ENCODE measurements at regions not wholly inside any gene's neighbourhood (a gene's known extent, or its start where the extent isn't known, plus 50 kb on each side); places are given as distances from the start of the nearest gene placed in this dataset.

GRCh38 chr1:105138458-105138893, 1388.8 kb downstream of the AMY1C start:
- H3K9me3 ChIP-seq (ENCODE audit: low read depth), result no peaks in the 10 kb centered on the region
- no peak overlapping the region for H2AFZ ChIP-seq
- H4K20me1 ChIP-seq (ENCODE audit: insufficient read depth, poor library complexity, severe bottlenecking), result no peaks in the 10 kb centered on the region
- no peaks in the 10 kb centered on the region for H3K4me1 ChIP-seq (ENCODE audit: insufficient read depth)
- DNase-seq (ENCODE audit: low spot score), result peak; percentile 10
- H3K4me3 ChIP-seq, result no peak overlapping the region
- 83% methylated on average over 8 of the region's 8 CpGs for WGBS (ENCODE audit: low lambda C conversion rate, missing lambda C conversion rate)
- no peaks in the 10 kb centered on the region for H3K79me2 ChIP-seq
- H3K27ac ChIP-seq, result no peak overlapping the region
- H3K9me2 ChIP-seq (replicated peaks; ENCODE audit: insufficient read depth), result no peaks in the 10 kb centered on the region
- no peaks in the 10 kb centered on the region for H3K36me3 ChIP-seq (replicated peaks; ENCODE audit: insufficient read depth, low read depth)
- no peak overlapping the region for H3K4me2 ChIP-seq
- no peaks in the 10 kb centered on the region for H3K27me3 ChIP-seq
- TF ChIP-seq EZH2phosphoT487 (IDR thresholded peaks at IDR 0.05; ENCODE audit: low read depth, severe bottlenecking, unreplicated experiment) (no peak), CTCF (IDR thresholded peaks at IDR 0.05; ENCODE audit: poor library complexity) (no peak), EZH2 (IDR thresholded peaks at IDR 0.05; ENCODE audit: borderline replicate concordance) (no peak)

GRCh38 chr1:105172788-105173187, 1423.1 kb downstream of the AMY1C start:
- no peaks in the 10 kb centered on the region for H3K9me2 ChIP-seq (replicated peaks; ENCODE audit: insufficient read depth)
- H3K27ac ChIP-seq, result no peak overlapping the region
- no peaks in the 10 kb centered on the region for H3K4me1 ChIP-seq (ENCODE audit: insufficient read depth)
- H3K9me3 ChIP-seq (ENCODE audit: low read depth), result no peaks in the 10 kb centered on the region
- no peaks in the 10 kb centered on the region for H3K79me2 ChIP-seq
- H3K4me2 ChIP-seq, result no peak overlapping the region
- WGBS (ENCODE audit: low lambda C conversion rate, missing lambda C conversion rate), result 79% methylated on average over 3 of the region's 3 CpGs
- no peaks in the 10 kb centered on the region for H3K36me3 ChIP-seq (replicated peaks; ENCODE audit: insufficient read depth, low read depth)
- no peaks in the 10 kb centered on the region for H3K27me3 ChIP-seq
- no peak for DNase-seq (ENCODE audit: low spot score)
- H2AFZ ChIP-seq, result no peak overlapping the region
- TF ChIP-seq EZH2phosphoT487 (IDR thresholded peaks at IDR 0.05; ENCODE audit: low read depth, severe bottlenecking, unreplicated experiment) (no peak), EZH2 (IDR thresholded peaks at IDR 0.05; ENCODE audit: borderline replicate concordance) (no peak), CTCF (IDR thresholded peaks at IDR 0.05; ENCODE audit: poor library complexity) (no peak)
- no peak overlapping the region for H3K4me3 ChIP-seq
- H4K20me1 ChIP-seq (ENCODE audit: insufficient read depth, poor library complexity, severe bottlenecking), result no peaks in the 10 kb centered on the region

DNA sequence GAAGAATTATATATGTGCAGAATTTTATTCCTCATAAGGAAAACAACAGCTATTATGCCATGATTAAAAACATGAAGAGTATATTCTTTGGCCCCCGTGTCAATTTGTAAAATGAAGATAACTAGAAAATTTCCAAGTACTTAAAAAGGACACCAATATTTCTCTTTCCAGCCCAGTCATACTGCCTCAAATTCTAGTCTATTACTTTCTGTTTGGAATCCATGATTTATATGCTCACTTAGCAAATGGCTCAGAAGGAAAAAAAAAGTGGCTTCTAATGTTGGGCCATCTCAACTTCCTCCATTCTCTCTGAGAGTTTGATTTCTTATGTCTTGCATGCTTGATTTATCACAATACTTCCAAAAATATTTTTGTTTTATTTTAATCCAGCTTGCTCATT, 1431.1 kb downstream of the AMY1C start:
- DNase-seq (ENCODE audit: low spot score), result no peak
- Histone ChIP-seq H3K27me3 (no peaks in the 10 kb centered on the region), H3K27ac (no peak overlapping the region), H3K9me3 (ENCODE audit: low read depth) (no peaks in the 10 kb centered on the region), H3K9me2 (replicated peaks; ENCODE audit: insufficient read depth) (no peaks in the 10 kb centered on the region), H2AFZ (no peak overlapping the region), H3K79me2 (no peaks in the 10 kb centered on the region), H3K4me3 (no peak overlapping the region), H4K20me1 (ENCODE audit: insufficient read depth, poor library complexity, severe bottlenecking) (no peaks in the 10 kb centered on the region), H3K4me1 (ENCODE audit: insufficient read depth) (no peaks in the 10 kb centered on the region), H3K4me2 (no peak overlapping the region), H3K36me3 (replicated peaks; ENCODE audit: insufficient read depth, low read depth) (no peaks in the 10 kb centered on the region)
- TF ChIP-seq CTCF (IDR thresholded peaks at IDR 0.05; ENCODE audit: poor library complexity) (no peak), EZH2 (IDR thresholded peaks at IDR 0.05; ENCODE audit: borderline replicate concordance) (no peak), EZH2phosphoT487 (IDR thresholded peaks at IDR 0.05; ENCODE audit: low read depth, severe bottlenecking, unreplicated experiment) (no peak)
- WGBS (ENCODE audit: low lambda C conversion rate, missing lambda C conversion rate), result 87% methylated on average over 1 of the region's 1 CpG
